GM12873 (cell line): ENCODE measurements at regions not wholly inside any gene's neighbourhood (a gene's known extent, or its start where the extent isn't known, plus 50 kb on each side); places are given as distances from the start of the nearest gene placed in this dataset.

Source experiments
- TF ChIP-seq, protein P1 (sequence below): IDR thresholded peaks from 2 replicates; pipeline ENCODE4 v1.5.1; 2012; ENCODE audit warnings: low read depth, mild to moderate bottlenecking, moderate library complexity, low read length, control low read depth; ENCODE audit not compliant: insufficient read depth; ENCODE audit errors: missing control alignments

DNA sequence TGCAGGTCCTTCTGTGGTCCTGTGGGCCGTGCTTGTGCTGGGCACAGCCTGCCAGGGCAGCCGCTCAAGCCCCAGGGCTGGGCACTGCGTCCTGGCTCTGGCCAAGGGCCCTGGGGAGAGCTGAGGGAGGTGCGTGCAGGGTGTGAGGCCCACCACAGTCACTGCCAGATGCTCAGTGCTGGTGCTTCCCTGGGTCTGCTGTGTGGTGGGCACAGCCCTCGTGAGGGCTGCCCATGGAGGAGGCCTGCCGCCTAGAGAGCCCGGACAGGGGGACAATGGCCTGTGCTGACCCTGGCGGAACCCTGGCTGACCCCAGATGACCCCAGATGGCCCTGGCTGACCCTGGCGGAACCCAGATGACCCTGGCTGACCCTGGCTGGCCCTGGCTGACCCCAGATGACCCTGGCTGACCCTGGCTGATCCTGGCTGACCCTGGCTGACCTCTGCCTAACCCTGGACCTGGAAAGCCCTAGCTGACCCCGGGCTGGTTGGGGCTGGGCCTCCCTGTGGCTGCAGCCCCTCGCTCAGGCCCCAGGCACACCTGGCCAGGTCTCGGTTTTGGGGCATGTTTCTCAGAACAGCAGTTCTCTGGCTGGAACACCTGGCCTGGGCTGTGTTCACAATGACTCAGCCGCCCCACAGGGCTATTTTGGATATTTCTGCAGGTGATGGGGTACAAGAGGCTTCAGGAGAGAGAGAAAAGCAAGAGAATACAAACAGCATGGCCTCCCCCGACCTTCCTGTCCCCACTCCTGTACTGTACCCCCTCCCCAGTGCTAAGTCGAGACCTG is 55.4 kb downstream of the TMEM121 start:
- TF ChIP-seq, protein P1, sequence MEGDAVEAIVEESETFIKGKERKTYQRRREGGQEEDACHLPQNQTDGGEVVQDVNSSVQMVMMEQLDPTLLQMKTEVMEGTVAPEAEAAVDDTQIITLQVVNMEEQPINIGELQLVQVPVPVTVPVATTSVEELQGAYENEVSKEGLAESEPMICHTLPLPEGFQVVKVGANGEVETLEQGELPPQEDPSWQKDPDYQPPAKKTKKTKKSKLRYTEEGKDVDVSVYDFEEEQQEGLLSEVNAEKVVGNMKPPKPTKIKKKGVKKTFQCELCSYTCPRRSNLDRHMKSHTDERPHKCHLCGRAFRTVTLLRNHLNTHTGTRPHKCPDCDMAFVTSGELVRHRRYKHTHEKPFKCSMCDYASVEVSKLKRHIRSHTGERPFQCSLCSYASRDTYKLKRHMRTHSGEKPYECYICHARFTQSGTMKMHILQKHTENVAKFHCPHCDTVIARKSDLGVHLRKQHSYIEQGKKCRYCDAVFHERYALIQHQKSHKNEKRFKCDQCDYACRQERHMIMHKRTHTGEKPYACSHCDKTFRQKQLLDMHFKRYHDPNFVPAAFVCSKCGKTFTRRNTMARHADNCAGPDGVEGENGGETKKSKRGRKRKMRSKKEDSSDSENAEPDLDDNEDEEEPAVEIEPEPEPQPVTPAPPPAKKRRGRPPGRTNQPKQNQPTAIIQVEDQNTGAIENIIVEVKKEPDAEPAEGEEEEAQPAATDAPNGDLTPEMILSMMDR, result no peak

DNA sequence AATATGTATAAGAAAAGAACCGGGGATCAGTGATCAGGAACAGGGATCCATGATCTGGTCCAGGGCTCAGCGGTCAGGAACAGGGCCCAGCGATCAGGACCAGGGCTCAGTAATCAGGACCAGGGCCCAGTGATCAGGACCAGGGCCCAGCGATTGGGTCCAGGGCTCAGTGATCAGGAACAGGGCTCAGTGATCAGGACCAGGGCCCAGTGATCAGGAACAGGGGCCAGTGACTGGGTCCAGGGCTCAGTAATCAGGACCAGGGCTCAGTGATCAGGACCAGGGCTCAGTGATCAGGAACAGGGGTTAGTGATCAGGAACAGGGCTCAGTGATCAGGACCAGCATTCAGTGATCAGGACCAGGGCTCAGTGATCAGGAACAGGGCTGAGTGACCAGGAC is 56.3 kb downstream of the TMEM121 start:
- TF ChIP-seq, protein P1, result no peak

DNA sequence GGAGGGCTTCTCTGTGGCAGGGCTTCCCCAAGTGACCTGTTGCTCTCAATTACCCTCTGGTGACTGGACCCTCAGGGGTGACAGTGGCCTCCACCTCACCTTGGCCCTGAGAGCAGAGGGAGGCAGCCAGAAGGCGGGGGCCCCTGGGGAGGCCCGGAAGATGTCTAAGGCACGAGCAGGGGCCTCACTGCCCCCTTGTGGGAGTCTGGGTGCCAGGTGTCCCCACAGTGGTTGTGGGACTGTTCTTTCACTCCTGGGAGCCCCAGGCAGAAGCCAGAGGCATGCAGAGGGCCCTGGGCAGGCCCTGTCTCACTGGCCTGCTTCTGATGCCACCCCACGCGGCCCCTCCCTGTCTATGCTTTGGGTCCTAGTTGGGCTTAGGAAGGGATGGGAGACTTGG is 59.3 kb downstream of the TMEM121 start:
- TF ChIP-seq, protein P1, result peak; percentile 45

DNA sequence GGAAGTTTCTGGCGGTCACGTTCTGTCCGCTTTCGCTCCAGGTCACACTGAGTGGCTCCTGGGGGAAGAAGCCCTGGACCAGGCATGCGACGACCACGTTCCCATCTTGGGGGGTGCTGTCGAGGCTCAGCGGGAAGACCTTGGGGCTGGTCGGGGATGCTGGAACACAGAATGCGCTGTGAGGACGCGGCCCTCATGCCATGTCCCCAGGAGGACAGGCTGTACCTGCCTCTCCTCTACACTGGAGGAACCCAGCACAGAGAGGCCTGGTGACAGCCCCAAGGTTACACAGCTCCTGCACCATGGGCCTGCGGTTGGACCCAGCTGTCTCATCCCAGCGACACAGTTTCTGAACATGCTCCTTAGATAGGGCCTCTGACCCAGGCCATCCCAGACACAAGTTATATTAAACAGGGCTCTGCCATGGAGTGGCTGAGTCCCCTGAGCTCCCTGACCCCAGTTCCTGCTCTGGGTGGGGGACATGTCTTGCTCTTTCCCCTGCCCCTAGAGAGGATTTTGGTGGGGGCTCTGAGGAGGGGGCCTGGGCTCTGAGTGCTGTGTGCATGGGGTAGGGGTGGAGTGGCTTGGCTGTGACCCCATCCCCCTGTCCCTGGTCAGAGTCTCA is 62.0 kb downstream of the TMEM121 start:
- TF ChIP-seq, protein P1, result no peak

DNA sequence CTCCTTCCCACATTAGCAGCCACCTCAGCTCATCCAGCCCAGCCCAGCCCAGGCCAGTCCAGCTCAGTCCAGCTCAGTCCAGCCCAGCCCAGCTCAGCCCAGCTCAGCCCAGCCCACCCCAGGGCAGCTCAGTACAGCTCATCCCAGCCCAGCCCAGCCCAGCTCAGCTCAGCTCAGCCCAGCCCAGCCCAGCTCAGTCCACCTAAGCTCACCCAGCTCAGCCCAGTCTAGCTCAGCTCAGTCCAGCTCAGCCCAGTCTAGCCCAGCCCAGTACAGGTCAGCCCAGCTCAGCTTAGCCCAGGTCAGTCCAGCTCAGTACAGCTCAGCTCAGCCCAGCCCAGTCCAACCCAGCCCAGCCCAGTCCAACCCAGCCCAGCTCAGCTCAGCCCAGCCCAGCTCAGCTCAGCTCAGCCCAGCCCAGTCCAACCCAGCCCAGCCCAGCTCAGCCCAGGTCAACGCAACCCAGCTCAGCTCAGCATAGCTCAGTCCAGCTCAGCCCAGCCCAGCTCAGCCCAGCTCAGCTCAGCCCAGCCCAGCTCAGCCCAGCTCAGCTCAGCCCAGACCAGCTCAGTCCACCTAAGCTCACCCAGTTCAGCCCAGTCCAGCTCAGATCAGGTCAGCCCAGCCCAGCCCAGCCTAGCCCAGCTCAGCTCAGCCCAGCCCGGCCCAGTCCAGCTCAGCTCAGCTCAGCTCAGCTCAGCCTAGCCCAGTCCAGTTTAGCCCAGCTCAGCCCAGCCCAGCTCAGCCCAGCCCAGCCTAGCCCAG is 63.0 kb downstream of the TMEM121 start:
- TF ChIP-seq, protein P1, result no peak

DNA sequence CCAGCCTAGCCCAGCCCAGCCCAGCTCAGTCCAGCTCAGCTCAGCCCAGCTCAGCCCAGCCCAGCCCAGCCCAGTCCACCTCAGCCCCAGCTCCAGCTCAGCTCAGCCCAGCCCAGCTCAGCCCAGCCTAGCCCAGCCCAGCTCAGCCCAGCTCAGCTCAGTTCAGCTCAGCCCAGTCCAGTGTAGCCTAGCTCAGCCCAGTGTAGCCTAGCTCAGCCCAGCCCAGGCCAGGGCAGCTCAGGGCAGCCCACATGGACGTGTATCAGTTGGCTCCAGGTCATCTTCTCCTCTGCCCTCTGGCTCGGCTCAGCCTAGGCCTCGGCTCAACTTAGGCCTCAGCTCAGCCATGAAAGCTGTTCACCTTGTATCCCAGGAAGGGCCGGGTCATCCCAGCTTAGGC is 64.7 kb downstream of the TMEM121 start:
- TF ChIP-seq, protein P1, result no peak

DNA sequence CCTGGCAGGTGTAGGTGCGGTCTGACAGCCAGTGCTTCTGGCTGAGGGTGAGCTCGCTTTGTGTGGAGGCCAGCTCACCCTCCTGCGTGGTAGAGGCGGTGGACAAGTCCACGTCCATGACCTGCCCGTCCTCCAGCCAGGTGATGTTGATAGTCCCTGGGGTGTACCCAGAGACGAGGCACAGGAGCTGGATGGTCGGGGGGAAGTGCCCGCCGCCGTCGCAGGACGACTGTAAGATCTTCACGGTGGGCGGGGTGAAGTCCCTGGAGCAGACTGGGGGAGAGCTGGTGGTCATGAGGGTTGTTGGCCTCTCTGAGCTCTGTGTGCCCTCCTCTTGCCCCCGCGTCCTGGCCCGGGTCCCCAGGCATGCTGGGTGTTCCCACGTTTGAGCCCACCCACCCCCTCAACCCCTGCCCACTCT is 74.6 kb downstream of the TMEM121 start:
- TF ChIP-seq, protein P1, result no peak
